NOMO-1 treated with DMSO at 0.1 percent for 48 hours (cell line): ENCODE measurements at regions not wholly inside any gene's neighbourhood (a gene's known extent, or its start where the extent isn't known, plus 50 kb on each side); places are given as distances from the start of the nearest gene placed in this dataset.

Experiments used
- DNase-seq: peaks from one replicate; lab custom pipeline; 2025; ENCODE audit not compliant: unreplicated experiment; lab: John Stamatoyannopoulos, UW

- DNase-seq: peak; percentile 52
Measured at GRCh38 chr3:189041482-189042090, 130.2 kb upstream of the TPRG1 start.

GRCh38 chr3:189042832-189043231, 128.9 kb upstream of the TPRG1 start:
- DNase-seq: no peak

GRCh38 chr3:189049458-189050236, 122.1 kb upstream of the TPRG1 start:
- no peak for DNase-seq

- peak; percentile 42 for DNase-seq
Measured at GRCh38 chr3:189053322-189053721, 118.4 kb upstream of the TPRG1 start.

GRCh38 chr3:189056646-189057335, 115.0 kb upstream of the TPRG1 start:
- DNase-seq: no peak

GRCh38 chr3:189057369-189057768, 114.4 kb upstream of the TPRG1 start:
- DNase-seq: no peak

GRCh38 chr3:189058071-189058470, 113.7 kb upstream of the TPRG1 start:
- DNase-seq: no peak

- no peak for DNase-seq
Measured at GRCh38 chr3:189070965-189071364, 100.8 kb upstream of the TPRG1 start.

- DNase-seq: no peak
Measured at GRCh38 chr3:189071446-189071845, 100.3 kb upstream of the TPRG1 start.

GRCh38 chr3:189076449-189076848, 95.3 kb upstream of the TPRG1 start:
- no peak for DNase-seq

GRCh38 chr3:189080745-189081144, 91.0 kb upstream of the TPRG1 start:
- DNase-seq: no peak

- DNase-seq: no peak
Measured at GRCh38 chr3:189082666-189083427, 88.9 kb upstream of the TPRG1 start.

GRCh38 chr3:189084620-189085019, 87.2 kb upstream of the TPRG1 start:
- peak; percentile 40 for DNase-seq

GRCh38 chr3:189092547-189092946, 79.2 kb upstream of the TPRG1 start:
- no peak for DNase-seq

- no peak for DNase-seq
Measured at GRCh38 chr3:189094539-189094938, 77.2 kb upstream of the TPRG1 start.

- no peak for DNase-seq
Measured at GRCh38 chr3:189096092-189096491, 75.7 kb upstream of the TPRG1 start.

GRCh38 chr3:189099031-189099471, 72.7 kb upstream of the TPRG1 start:
- no peak for DNase-seq

GRCh38 chr3:189099505-189100290, 72.1 kb upstream of the TPRG1 start:
- no peak for DNase-seq

- DNase-seq: no peak
Measured at GRCh38 chr3:189100866-189101265, 70.9 kb upstream of the TPRG1 start.

GRCh38 chr3:189101594-189101993, 70.2 kb upstream of the TPRG1 start:
- DNase-seq: no peak

- no peak for DNase-seq
Measured at GRCh38 chr3:189103208-189103607, 68.6 kb upstream of the TPRG1 start.
